ENCODE measurements at regions not wholly inside any gene's neighbourhood (a gene's known extent, or its start where the extent isn't known, plus 50 kb on each side); places are given as distances from the start of the nearest gene placed in this dataset.

DNA sequence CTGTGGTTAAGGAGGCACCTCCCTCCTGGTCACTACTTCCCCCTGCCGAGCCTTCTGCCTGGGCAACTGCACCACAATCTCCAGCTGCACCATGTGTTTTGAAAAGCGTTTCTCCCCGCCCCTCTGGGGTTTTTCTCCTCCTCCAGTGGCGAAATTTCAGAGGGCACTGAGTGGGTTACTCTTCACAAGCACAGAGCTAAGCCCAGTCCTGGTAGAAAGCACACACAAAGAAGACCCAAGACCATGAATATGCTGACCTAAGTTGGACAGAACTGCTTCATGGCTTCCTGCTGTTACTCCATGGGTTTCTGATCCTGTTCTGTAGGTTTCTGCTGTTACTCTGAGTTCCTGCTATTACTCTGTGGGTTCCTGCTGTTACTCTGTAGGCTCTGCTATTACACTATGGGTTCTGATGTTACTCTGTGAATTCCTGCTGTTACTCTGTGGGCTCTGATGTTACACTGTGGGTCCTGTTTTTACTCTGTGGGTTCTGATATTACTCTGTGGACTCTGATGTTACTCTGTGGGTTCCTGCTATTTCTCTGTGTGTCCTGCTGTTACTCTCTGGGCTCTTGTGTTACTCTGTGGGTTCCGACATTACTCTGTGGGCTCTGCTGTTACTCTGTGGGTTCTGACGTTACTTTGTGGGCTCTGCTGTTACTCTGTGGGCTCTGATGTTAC lies 216.6 kb downstream of the RTP5 start:
- 80% methylated on average over 6 of the region's 6 CpGs; no CpG with 5 or more reads in 1 of the 2 experiments for WGBS, 2 experiments (ENCODE audit: extremely low coverage in 1 of 2, insufficient coverage in 1 of 2, insufficient read length in 1 of 2, insufficient replicate concordance in 2 of 2, low coverage in 1 of 2, low lambda C conversion rate in 2 of 2, missing lambda C conversion rate in 1 of 2)
- H3K18ac ChIP-seq (ENCODE audit: extremely low read depth, low read length) = no peak overlapping the region
- H2AFZ ChIP-seq (ENCODE audit: low read length) = no peak overlapping the region
- no peak overlapping the region for H3K56ac ChIP-seq (replicated peaks; ENCODE audit: insufficient read length, low read depth, low read length)
- no peaks in the 10 kb centered on the region for H3K9me3 ChIP-seq (ENCODE audit: insufficient read depth in 2 of 2, low read depth in 1 of 2, low read length in 1 of 2)
- H3K27ac ChIP-seq (ENCODE audit: low read depth, low read length) = no peak overlapping the region
- no peak overlapping the region for H2BK20ac ChIP-seq (ENCODE audit: low read length)
- H3K79me1 ChIP-seq (ENCODE audit: low read depth, low read length) = no peaks in the 10 kb centered on the region
- no peak overlapping the region for H3K4ac ChIP-seq (replicated peaks; ENCODE audit: insufficient read length, low read depth, low read length)
- no peak overlapping the region for H2AK5ac ChIP-seq (ENCODE audit: low read depth, low read length)
- H3K4me3 ChIP-seq (ENCODE audit: extremely low read depth in 1 of 4, insufficient read depth in 2 of 4, low read depth in 3 of 4, low read length in 4 of 4) = no peak overlapping the region
- no peaks in the 10 kb centered on the region for H3K79me2 ChIP-seq (ENCODE audit: control insufficient read depth in 1 of 2, insufficient read depth in 2 of 2, low read length in 2 of 2)
- no peak overlapping the region for H2BK15ac ChIP-seq (ENCODE audit: low read length)
- ChIA-PET CTCF (ENCODE audit: partially characterized antibody) (no interaction called here), POLR2A (ENCODE audit: partially characterized antibody) (no interaction called here)
- no peak overlapping the region for H3K23ac ChIP-seq (ENCODE audit: insufficient read length)
- peak overlapping the region; percentile 3 for H3K14ac ChIP-seq (ENCODE audit: insufficient read length)
- no peaks in the 10 kb centered on the region for H3K23me2 ChIP-seq (ENCODE audit: low read depth, low read length)
- DNase-seq (ENCODE audit: low read depth in 1 of 2, low spot score in 2 of 2) = no peak
- H2BK12ac ChIP-seq (ENCODE audit: low read depth, low read length) = no peak overlapping the region
- no peak overlapping the region for H3K9ac ChIP-seq (replicated peaks in 1 of 4; ENCODE audit: extremely low read depth in 1 of 4, low read depth in 3 of 4, low read length in 3 of 4)
- no peak overlapping the region for H4K5ac ChIP-seq (ENCODE audit: insufficient read length, low read depth, low read length)
- peaks cover 0 to 3% (median 2%) of the 10 kb centered on the region in 4 experiments; a peak in 4 of 7 replicates for H3K27me3 ChIP-seq (replicated peaks in 1 of 4; ENCODE audit: control insufficient read depth in 3 of 4, extremely low read depth in 1 of 4, insufficient read depth in 3 of 4, low read length in 3 of 4)
- H4K8ac ChIP-seq (ENCODE audit: extremely low read depth, insufficient read depth, low read length) = no peak overlapping the region
- H4K91ac ChIP-seq (replicated peaks; ENCODE audit: insufficient read length, low read length) = no peak overlapping the region
- FAIRE-seq = no peak
- H3K36me3 ChIP-seq (ENCODE audit: control insufficient read depth in 2 of 4, insufficient read depth in 4 of 4, low read length in 3 of 4) = no peaks in the 10 kb centered on the region
- H3K4me1 ChIP-seq (replicated peaks in 1 of 4; ENCODE audit: control insufficient read depth in 3 of 4, insufficient read depth in 4 of 4, low read length in 3 of 4) = no peaks in the 10 kb centered on the region; a peak in 1 of 7 replicates
- H3K4me2 ChIP-seq (ENCODE audit: insufficient read depth in 1 of 2, low read depth in 2 of 2, low read length in 2 of 2) = no peak overlapping the region
- no peaks in the 10 kb centered on the region for H4K20me1 ChIP-seq (replicated peaks in 1 of 2; ENCODE audit: control insufficient read depth in 1 of 2, insufficient read depth in 2 of 2, low read length in 2 of 2)
- no peak overlapping the region for H2BK120ac ChIP-seq (replicated peaks; ENCODE audit: low read depth, low read length)
- H2BK5ac ChIP-seq (ENCODE audit: low read depth, low read length) = no peak overlapping the region
- TF ChIP-seq EZH2 (IDR thresholded peaks at IDR 0.05; ENCODE audit: low read depth, low read length, severe bottlenecking) (no peak), POLR2A (IDR thresholded peaks at IDR 0.05; ENCODE audit: control extremely low read depth in 1 of 2, low read depth in 2 of 2, low read length in 2 of 2) (no peak), EP300 (IDR thresholded peaks at IDR 0.05; ENCODE audit: borderline replicate concordance in 1 of 2, low read depth in 2 of 2, low read length in 2 of 2) (no peak), SIX5 (IDR thresholded peaks at IDR 0.05; ENCODE audit: low read depth, low read length) (no peak), RFX5 (IDR thresholded peaks at IDR 0.05; ENCODE audit: borderline replicate concordance, low read depth, low read length) (no peak), HDAC6 (IDR thresholded peaks at IDR 0.05; ENCODE audit: low read depth, low read length) (no peak), GTF2F1 (IDR thresholded peaks at IDR 0.05; ENCODE audit: borderline replicate concordance, low read depth, low read length) (no peak), YY1 (IDR thresholded peaks at IDR 0.05; ENCODE audit: low read depth, low read length) (no peak), SAP30 (IDR thresholded peaks at IDR 0.05; ENCODE audit: insufficient read depth, insufficient replicate concordance, low read length) (no peak), SP4 (IDR thresholded peaks at IDR 0.05; ENCODE audit: low read length) (no peak), CTBP2 (IDR thresholded peaks at IDR 0.05; ENCODE audit: borderline replicate concordance, insufficient read depth, insufficient read length, low read length) (no peak), SIRT6 (IDR thresholded peaks at IDR 0.05; ENCODE audit: low read length) (no peak)
- TF ChIP-seq, protein P1, sequence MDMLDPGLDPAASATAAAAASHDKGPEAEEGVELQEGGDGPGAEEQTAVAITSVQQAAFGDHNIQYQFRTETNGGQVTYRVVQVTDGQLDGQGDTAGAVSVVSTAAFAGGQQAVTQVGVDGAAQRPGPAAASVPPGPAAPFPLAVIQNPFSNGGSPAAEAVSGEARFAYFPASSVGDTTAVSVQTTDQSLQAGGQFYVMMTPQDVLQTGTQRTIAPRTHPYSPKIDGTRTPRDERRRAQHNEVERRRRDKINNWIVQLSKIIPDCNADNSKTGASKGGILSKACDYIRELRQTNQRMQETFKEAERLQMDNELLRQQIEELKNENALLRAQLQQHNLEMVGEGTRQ (IDR thresholded peaks at IDR 0.05; ENCODE audit: low read length) = no peak

All from H1 (cell line).